HCT116 (cell line): ENCODE measurements at regions not wholly inside any gene's neighbourhood (a gene's known extent, or its start where the extent isn't known, plus 50 kb on each side); places are given as distances from the start of the nearest gene placed in this dataset.

Experiments used
- ATAC-seq: fragments of 200-7000 bp; cut with Tn5 transposase; 2 replicates; pipeline ENCODE4 v1.9.1; 2020; ENCODE audit warnings: mild to moderate bottlenecking, moderate library complexity
- BruUV-seq: library from RNA; stranded (reverse); fragments of 400-500 nt; replicated peaks from 2 replicates; lab custom pipeline; 2021; lab: Mats Ljungman, UMichigan
- CTCF ChIA-PET: fragments of 300-600 bp; sonication (Branson Sonifier 250); formaldehyde crosslinking; loops from one replicate; lab custom pipeline; 2021; ENCODE audit warnings: antibody characterized with exemption; lab: Charles Lee
- POLR2A ChIA-PET: fragments of 300-600, 350-600 bp; sonication (Branson Sonifier 250); formaldehyde crosslinking; loops from one replicate; lab custom pipeline; 2021; ENCODE audit warnings: antibody characterized with exemption; lab: Charles Lee
- RAD21 ChIA-PET, 2 experiments: fragments of 300-600 bp; sonication (Branson Sonifier 250); formaldehyde crosslinking; loops; one replicate each; lab custom pipeline; 2023; ENCODE audit warnings: low total read pairs in 2 of 2; ENCODE audit not compliant: uncharacterized antibody in 2 of 2, unreplicated experiment in 2 of 2, low non-redundant PET in 1 of 2; lab: Charles Lee
- DNase-seq: peaks from one replicate; pipeline ENCODE4 v3.0.0-alpha.2; 2010; ENCODE audit warnings: low read depth, low spot score
- H2AFZ ChIP-seq: fragments of 200-600 bp; shearing (Covaris generic), sonication (generic); 2 replicates; pipeline ENCODE4 v1.6.1; 2017; ENCODE audit warnings: low read depth, mixed run types, mixed read lengths, antibody characterized with exemption, low read length; ENCODE audit not compliant: poor library complexity, severe bottlenecking
- H3K27ac ChIP-seq: 2 replicates; pipeline ENCODE4 v1.5.1; 2012; ENCODE audit warnings: low read depth, low read length
- H3K27me3 ChIP-seq: fragments of 200-600 bp; sonication (generic); 2 replicates; pipeline ENCODE4 v1.6.1; 2016; ENCODE audit warnings: mixed run types, low read length, mixed read lengths; ENCODE audit not compliant: insufficient read depth
- H3K36me3 ChIP-seq, 2 experiments: fragments of 200-500 bp in 1 of 2; fragments of 200-600 bp in 1 of 2; sonication (Bioruptor generic) in 1 of 2; sonication (generic) in 1 of 2; 2 replicates each; pipeline versions ENCODE4 v1.5.1 to v1.6.1; 2014 to 2016; ENCODE audit warnings: low read length in 2 of 2, inconsistent platforms in 1 of 2, mixed read lengths in 1 of 2, mixed run types in 1 of 2; ENCODE audit not compliant: insufficient read depth in 2 of 2, control insufficient read depth in 1 of 2
- H3K4me1 ChIP-seq, 2 experiments: fragments of 200-600 bp in 1 of 2; sonication (generic) in 1 of 2; 2 replicates each; pipeline versions ENCODE4 v1.5.1 to v1.6.1; 2012 to 2017; ENCODE audit warnings: low read length in 2 of 2, inconsistent platforms in 1 of 2, mild to moderate bottlenecking in 1 of 2, mixed read lengths in 1 of 2, mixed run types in 1 of 2, moderate library complexity in 1 of 2; ENCODE audit not compliant: insufficient read depth in 2 of 2, control insufficient read depth in 1 of 2
- H3K4me2 ChIP-seq: fragments of 200-600 bp; sonication (generic); 2 replicates; pipeline ENCODE4 v1.6.1; 2017; ENCODE audit warnings: mixed run types, low read length, mixed read lengths
- H3K4me3 ChIP-seq, 2 experiments: fragments of 200-600 bp in 1 of 2; sonication (generic) in 1 of 2; replicated peaks in 1 of 2; 2 replicates each; pipeline ENCODE4 v1.5.1; 2011 to 2016; ENCODE audit warnings: low read length in 2 of 2, control low read depth in 1 of 2, low read depth in 1 of 2, mild to moderate bottlenecking in 1 of 2, mixed read lengths in 1 of 2, mixed run types in 1 of 2
- H3K79me2 ChIP-seq: fragments of 200-600 bp; sonication (generic); 2 replicates; pipeline ENCODE4 v1.6.1; 2017; ENCODE audit warnings: mild to moderate bottlenecking, mixed run types, low read length, moderate library complexity, mixed read lengths; ENCODE audit not compliant: insufficient read depth
- H3K9ac ChIP-seq: fragments of 200-600 bp; sonication (generic); 2 replicates; pipeline ENCODE4 v1.6.1; 2016; ENCODE audit warnings: low read length, mixed read lengths
- H3K9me2 ChIP-seq: fragments of 200-600 bp; sonication (generic), shearing (Covaris generic); 2 replicates; pipeline ENCODE4 v1.6.1; 2017; ENCODE audit warnings: mixed run types, mild to moderate bottlenecking, moderate library complexity; ENCODE audit not compliant: insufficient read depth
- H3K9me3 ChIP-seq, 2 experiments: fragments of 200-500 bp in 1 of 2; fragments of 200-600 bp in 1 of 2; sonication (Bioruptor generic) in 1 of 2; sonication (generic) in 1 of 2; 2 replicates each; pipeline ENCODE4 v1.6.1; 2014 to 2017; ENCODE audit warnings: low read length in 2 of 2, mixed read lengths in 2 of 2, inconsistent platforms in 1 of 2, low read depth in 1 of 2, mild to moderate bottlenecking in 1 of 2, mixed run types in 1 of 2, moderate library complexity in 1 of 2; ENCODE audit not compliant: control insufficient read depth in 1 of 2, insufficient read depth in 1 of 2
- H4K20me1 ChIP-seq: fragments of 200-600 bp; sonication (generic), shearing (Covaris generic); 2 replicates; pipeline ENCODE4 v1.6.1; 2017; ENCODE audit warnings: mixed run types, mild to moderate bottlenecking, moderate library complexity; ENCODE audit not compliant: insufficient read depth
- CBX3 ChIP-seq: IDR thresholded peaks from 2 replicates; pipeline ENCODE4 v1.6.1; 2012; ENCODE audit warnings: low read depth
- ELF1 ChIP-seq: IDR thresholded peaks from 2 replicates; pipeline ENCODE4 v1.6.1; 2012; ENCODE audit warnings: low read depth, borderline replicate concordance
- EZH2 ChIP-seq: fragments of 200-600 bp; sonication (generic); IDR thresholded peaks from 2 replicates; pipeline ENCODE4 v1.6.1; 2017; ENCODE audit warnings: antibody characterized with exemption, mixed run types
- JUND ChIP-seq: IDR thresholded peaks from 2 replicates; pipeline ENCODE4 v1.6.1; 2012
- POLR2A ChIP-seq: IDR thresholded peaks from 2 replicates; pipeline ENCODE4 v1.7.0; 2011; ENCODE audit warnings: borderline replicate concordance; ENCODE audit not compliant: insufficient read depth, insufficient read length; ENCODE audit errors: extremely low read depth
- POLR2AphosphoS5 ChIP-seq: IDR thresholded peaks from 2 replicates; pipeline ENCODE4 v1.6.1; 2011; ENCODE audit warnings: mild to moderate bottlenecking, low read depth, low read length, moderate library complexity
- RAD21 ChIP-seq: IDR thresholded peaks from 2 replicates; pipeline ENCODE4 v1.6.1; 2012; ENCODE audit warnings: low read depth, mild to moderate bottlenecking
- SIN3A ChIP-seq: IDR thresholded peaks from 2 replicates; pipeline ENCODE4 v1.6.1; 2012; ENCODE audit warnings: low read depth
- SP1 ChIP-seq: IDR thresholded peaks from 2 replicates; pipeline ENCODE4 v1.6.1; 2012; ENCODE audit warnings: low read depth
- SRF ChIP-seq: IDR thresholded peaks from 2 replicates; pipeline ENCODE4 v1.6.1; 2012; ENCODE audit warnings: low read depth
- TCF7L2 ChIP-seq: IDR thresholded peaks from 2 replicates; pipeline ENCODE4 v1.7.0; 2011; ENCODE audit warnings: borderline replicate concordance, inconsistent platforms; ENCODE audit not compliant: insufficient read depth, insufficient read length; ENCODE audit errors: extremely low read depth
- YY1 ChIP-seq: IDR thresholded peaks from 2 replicates; pipeline ENCODE4 v1.6.1; 2011; ENCODE audit warnings: low read length, low read depth, moderate library complexity, mild to moderate bottlenecking; ENCODE audit not compliant: insufficient replicate concordance; ENCODE audit errors: extremely low read depth
- intact Hi-C: fragments of 100-400 bp; cut with micrococcal nuclease; formaldehyde crosslinking; loops from 2 replicates; pipeline ENCODE4 v1.10.0; 2022
- TF ChIP-seq, protein P1 (sequence below): IDR thresholded peaks from 2 replicates; pipeline ENCODE4 v1.6.1; 2012
- TF ChIP-seq, protein P2 (sequence below), 3 experiments: fragments of 200-600 bp in 1 of 3; sonication (generic) in 1 of 3; IDR thresholded peaks in 2 of 3; conservative IDR thresholded peaks in 1 of 3; 2 replicates each; pipeline ENCODE4 v1.5.1; 2012 to 2017; ENCODE audit warnings: low read depth in 2 of 3, low read length in 2 of 3, antibody characterized with exemption in 1 of 3, borderline replicate concordance in 1 of 3, control low read depth in 1 of 3, mild to moderate bottlenecking in 1 of 3, mixed read lengths in 1 of 3, mixed run types in 1 of 3, moderate library complexity in 1 of 3; ENCODE audit not compliant: insufficient read depth in 1 of 3
- TF ChIP-seq, protein P3 (sequence below): IDR thresholded peaks from 2 replicates; pipeline ENCODE4 v1.6.1; 2011; ENCODE audit warnings: mild to moderate bottlenecking, low read length, moderate library complexity; ENCODE audit not compliant: insufficient replicate concordance; ENCODE audit errors: extremely low read depth
- TF ChIP-seq, protein P4 (sequence below): IDR thresholded peaks from 2 replicates; pipeline ENCODE4 v1.6.1; 2012; ENCODE audit warnings: low read depth

DNA sequence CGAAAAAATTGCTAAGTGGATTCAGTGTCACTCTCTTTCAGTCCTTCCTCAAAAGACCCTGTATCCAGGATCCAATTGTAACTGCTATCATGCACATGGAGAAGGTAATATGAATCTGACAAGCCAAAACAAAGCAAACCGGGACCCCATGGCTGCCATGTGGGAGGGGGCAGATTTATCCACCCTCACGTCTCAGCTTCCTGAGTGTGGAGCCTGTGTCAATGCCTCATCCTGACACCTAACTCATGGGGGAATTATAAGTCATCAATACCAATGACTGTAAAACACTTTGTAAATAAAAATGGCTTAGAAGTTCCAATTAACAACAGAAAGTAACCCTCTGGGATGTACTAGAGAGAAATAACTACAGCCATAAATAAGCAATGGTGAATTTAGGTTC is 174.1 kb upstream of the MCHR2 start:
- Histone ChIP-seq H2AFZ (no peak overlapping the region), H3K9me2 (no peaks in the 10 kb centered on the region), H3K79me2 (no peaks in the 10 kb centered on the region), H4K20me1 (no peaks in the 10 kb centered on the region), H3K27ac (no peak overlapping the region), H3K4me1 (no peaks in the 10 kb centered on the region), H3K36me3 (no peaks in the 10 kb centered on the region), H3K4me3 (no peak overlapping the region), H3K9ac (no peak overlapping the region), H3K27me3 (no peaks in the 10 kb centered on the region), H3K9me3 (no peaks in the 10 kb centered on the region), H3K4me2 (no peak overlapping the region)
- ATAC-seq: no peak
- BruUV-seq: no TSS peak
- intact Hi-C loops: no loop called here
- CTCF ChIA-PET: no interaction called here
- RAD21 ChIA-PET: no interaction called here
- DNase-seq: no peak
- POLR2A ChIA-PET: no interaction called here
- no peak for TF ChIP-seq JUND
- no peak for TF ChIP-seq SIN3A
- no peak for TF ChIP-seq POLR2A
- TF ChIP-seq EZH2: no peak
- TF ChIP-seq, protein P1, sequence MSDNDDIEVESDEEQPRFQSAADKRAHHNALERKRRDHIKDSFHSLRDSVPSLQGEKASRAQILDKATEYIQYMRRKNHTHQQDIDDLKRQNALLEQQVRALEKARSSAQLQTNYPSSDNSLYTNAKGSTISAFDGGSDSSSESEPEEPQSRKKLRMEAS: no peak
- no peak for TF ChIP-seq CBX3
- TF ChIP-seq SRF: no peak
- no peak for TF ChIP-seq POLR2AphosphoS5
- TF ChIP-seq RAD21: no peak
- TF ChIP-seq, protein P2, sequence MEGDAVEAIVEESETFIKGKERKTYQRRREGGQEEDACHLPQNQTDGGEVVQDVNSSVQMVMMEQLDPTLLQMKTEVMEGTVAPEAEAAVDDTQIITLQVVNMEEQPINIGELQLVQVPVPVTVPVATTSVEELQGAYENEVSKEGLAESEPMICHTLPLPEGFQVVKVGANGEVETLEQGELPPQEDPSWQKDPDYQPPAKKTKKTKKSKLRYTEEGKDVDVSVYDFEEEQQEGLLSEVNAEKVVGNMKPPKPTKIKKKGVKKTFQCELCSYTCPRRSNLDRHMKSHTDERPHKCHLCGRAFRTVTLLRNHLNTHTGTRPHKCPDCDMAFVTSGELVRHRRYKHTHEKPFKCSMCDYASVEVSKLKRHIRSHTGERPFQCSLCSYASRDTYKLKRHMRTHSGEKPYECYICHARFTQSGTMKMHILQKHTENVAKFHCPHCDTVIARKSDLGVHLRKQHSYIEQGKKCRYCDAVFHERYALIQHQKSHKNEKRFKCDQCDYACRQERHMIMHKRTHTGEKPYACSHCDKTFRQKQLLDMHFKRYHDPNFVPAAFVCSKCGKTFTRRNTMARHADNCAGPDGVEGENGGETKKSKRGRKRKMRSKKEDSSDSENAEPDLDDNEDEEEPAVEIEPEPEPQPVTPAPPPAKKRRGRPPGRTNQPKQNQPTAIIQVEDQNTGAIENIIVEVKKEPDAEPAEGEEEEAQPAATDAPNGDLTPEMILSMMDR (IDR thresholded peaks at IDR 0.05 in 2 of 3, conservative IDR thresholded peaks at IDR 0.05 in 1 of 3; ENCODE audit: borderline replicate concordance in 1 of 3, insufficient read depth in 1 of 3, low read depth in 2 of 3, low read length in 2 of 3): no peak
- TF ChIP-seq, protein P3, sequence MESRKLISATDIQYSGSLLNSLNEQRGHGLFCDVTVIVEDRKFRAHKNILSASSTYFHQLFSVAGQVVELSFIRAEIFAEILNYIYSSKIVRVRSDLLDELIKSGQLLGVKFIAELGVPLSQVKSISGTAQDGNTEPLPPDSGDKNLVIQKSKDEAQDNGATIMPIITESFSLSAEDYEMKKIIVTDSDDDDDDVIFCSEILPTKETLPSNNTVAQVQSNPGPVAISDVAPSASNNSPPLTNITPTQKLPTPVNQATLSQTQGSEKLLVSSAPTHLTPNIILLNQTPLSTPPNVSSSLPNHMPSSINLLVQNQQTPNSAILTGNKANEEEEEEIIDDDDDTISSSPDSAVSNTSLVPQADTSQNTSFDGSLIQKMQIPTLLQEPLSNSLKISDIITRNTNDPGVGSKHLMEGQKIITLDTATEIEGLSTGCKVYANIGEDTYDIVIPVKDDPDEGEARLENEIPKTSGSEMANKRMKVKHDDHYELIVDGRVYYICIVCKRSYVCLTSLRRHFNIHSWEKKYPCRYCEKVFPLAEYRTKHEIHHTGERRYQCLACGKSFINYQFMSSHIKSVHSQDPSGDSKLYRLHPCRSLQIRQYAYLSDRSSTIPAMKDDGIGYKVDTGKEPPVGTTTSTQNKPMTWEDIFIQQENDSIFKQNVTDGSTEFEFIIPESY: no peak
- TF ChIP-seq ELF1: no peak
- TF ChIP-seq TCF7L2: no peak
- no peak for TF ChIP-seq SP1
- TF ChIP-seq, protein P4, sequence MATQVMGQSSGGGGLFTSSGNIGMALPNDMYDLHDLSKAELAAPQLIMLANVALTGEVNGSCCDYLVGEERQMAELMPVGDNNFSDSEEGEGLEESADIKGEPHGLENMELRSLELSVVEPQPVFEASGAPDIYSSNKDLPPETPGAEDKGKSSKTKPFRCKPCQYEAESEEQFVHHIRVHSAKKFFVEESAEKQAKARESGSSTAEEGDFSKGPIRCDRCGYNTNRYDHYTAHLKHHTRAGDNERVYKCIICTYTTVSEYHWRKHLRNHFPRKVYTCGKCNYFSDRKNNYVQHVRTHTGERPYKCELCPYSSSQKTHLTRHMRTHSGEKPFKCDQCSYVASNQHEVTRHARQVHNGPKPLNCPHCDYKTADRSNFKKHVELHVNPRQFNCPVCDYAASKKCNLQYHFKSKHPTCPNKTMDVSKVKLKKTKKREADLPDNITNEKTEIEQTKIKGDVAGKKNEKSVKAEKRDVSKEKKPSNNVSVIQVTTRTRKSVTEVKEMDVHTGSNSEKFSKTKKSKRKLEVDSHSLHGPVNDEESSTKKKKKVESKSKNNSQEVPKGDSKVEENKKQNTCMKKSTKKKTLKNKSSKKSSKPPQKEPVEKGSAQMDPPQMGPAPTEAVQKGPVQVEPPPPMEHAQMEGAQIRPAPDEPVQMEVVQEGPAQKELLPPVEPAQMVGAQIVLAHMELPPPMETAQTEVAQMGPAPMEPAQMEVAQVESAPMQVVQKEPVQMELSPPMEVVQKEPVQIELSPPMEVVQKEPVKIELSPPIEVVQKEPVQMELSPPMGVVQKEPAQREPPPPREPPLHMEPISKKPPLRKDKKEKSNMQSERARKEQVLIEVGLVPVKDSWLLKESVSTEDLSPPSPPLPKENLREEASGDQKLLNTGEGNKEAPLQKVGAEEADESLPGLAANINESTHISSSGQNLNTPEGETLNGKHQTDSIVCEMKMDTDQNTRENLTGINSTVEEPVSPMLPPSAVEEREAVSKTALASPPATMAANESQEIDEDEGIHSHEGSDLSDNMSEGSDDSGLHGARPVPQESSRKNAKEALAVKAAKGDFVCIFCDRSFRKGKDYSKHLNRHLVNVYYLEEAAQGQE: no peak
- no peak for TF ChIP-seq YY1
